HCT116 (cell line): ENCODE measurements at regions not wholly inside any gene's neighbourhood (a gene's known extent, or its start where the extent isn't known, plus 50 kb on each side); places are given as distances from the start of the nearest gene placed in this dataset.

Source experiments
- ATAC-seq: fragments of 200-7000 bp; cut with Tn5 transposase; 2 replicates; pipeline ENCODE4 v1.9.1; 2020; ENCODE audit warnings: mild to moderate bottlenecking, moderate library complexity
- BruUV-seq: library from RNA; stranded (reverse); fragments of 400-500 nt; replicated peaks from 2 replicates; lab custom pipeline; 2021; lab: Mats Ljungman, UMichigan
- CTCF ChIA-PET: fragments of 300-600 bp; sonication (Branson Sonifier 250); formaldehyde crosslinking; loops from one replicate; lab custom pipeline; 2021; ENCODE audit warnings: antibody characterized with exemption; lab: Charles Lee
- POLR2A ChIA-PET: fragments of 300-600, 350-600 bp; sonication (Branson Sonifier 250); formaldehyde crosslinking; loops from one replicate; lab custom pipeline; 2021; ENCODE audit warnings: antibody characterized with exemption; lab: Charles Lee
- RAD21 ChIA-PET, 2 experiments: fragments of 300-600 bp; sonication (Branson Sonifier 250); formaldehyde crosslinking; loops; one replicate each; lab custom pipeline; 2023; ENCODE audit warnings: low total read pairs in 2 of 2; ENCODE audit not compliant: uncharacterized antibody in 2 of 2, unreplicated experiment in 2 of 2, low non-redundant PET in 1 of 2; lab: Charles Lee
- DNase-seq: peaks from one replicate; pipeline ENCODE4 v3.0.0-alpha.2; 2010; ENCODE audit warnings: low read depth, low spot score
- H2AFZ ChIP-seq: fragments of 200-600 bp; shearing (Covaris generic), sonication (generic); 2 replicates; pipeline ENCODE4 v1.6.1; 2017; ENCODE audit warnings: low read depth, mixed run types, mixed read lengths, antibody characterized with exemption, low read length; ENCODE audit not compliant: poor library complexity, severe bottlenecking
- H3K27ac ChIP-seq: 2 replicates; pipeline ENCODE4 v1.5.1; 2012; ENCODE audit warnings: low read depth, low read length
- H3K27me3 ChIP-seq: fragments of 200-600 bp; sonication (generic); 2 replicates; pipeline ENCODE4 v1.6.1; 2016; ENCODE audit warnings: mixed run types, low read length, mixed read lengths; ENCODE audit not compliant: insufficient read depth
- H3K36me3 ChIP-seq, 2 experiments: fragments of 200-500 bp in 1 of 2; fragments of 200-600 bp in 1 of 2; sonication (Bioruptor generic) in 1 of 2; sonication (generic) in 1 of 2; 2 replicates each; pipeline versions ENCODE4 v1.5.1 to v1.6.1; 2014 to 2016; ENCODE audit warnings: low read length in 2 of 2, inconsistent platforms in 1 of 2, mixed read lengths in 1 of 2, mixed run types in 1 of 2; ENCODE audit not compliant: insufficient read depth in 2 of 2, control insufficient read depth in 1 of 2
- H3K4me1 ChIP-seq, 2 experiments: fragments of 200-600 bp in 1 of 2; sonication (generic) in 1 of 2; 2 replicates each; pipeline versions ENCODE4 v1.5.1 to v1.6.1; 2012 to 2017; ENCODE audit warnings: low read length in 2 of 2, inconsistent platforms in 1 of 2, mild to moderate bottlenecking in 1 of 2, mixed read lengths in 1 of 2, mixed run types in 1 of 2, moderate library complexity in 1 of 2; ENCODE audit not compliant: insufficient read depth in 2 of 2, control insufficient read depth in 1 of 2
- H3K4me2 ChIP-seq: fragments of 200-600 bp; sonication (generic); 2 replicates; pipeline ENCODE4 v1.6.1; 2017; ENCODE audit warnings: mixed run types, low read length, mixed read lengths
- H3K4me3 ChIP-seq, 2 experiments: fragments of 200-600 bp in 1 of 2; sonication (generic) in 1 of 2; replicated peaks in 1 of 2; 2 replicates each; pipeline ENCODE4 v1.5.1; 2011 to 2016; ENCODE audit warnings: low read length in 2 of 2, control low read depth in 1 of 2, low read depth in 1 of 2, mild to moderate bottlenecking in 1 of 2, mixed read lengths in 1 of 2, mixed run types in 1 of 2
- H3K79me2 ChIP-seq: fragments of 200-600 bp; sonication (generic); 2 replicates; pipeline ENCODE4 v1.6.1; 2017; ENCODE audit warnings: mild to moderate bottlenecking, mixed run types, low read length, moderate library complexity, mixed read lengths; ENCODE audit not compliant: insufficient read depth
- H3K9ac ChIP-seq: fragments of 200-600 bp; sonication (generic); 2 replicates; pipeline ENCODE4 v1.6.1; 2016; ENCODE audit warnings: low read length, mixed read lengths
- H3K9me2 ChIP-seq: fragments of 200-600 bp; sonication (generic), shearing (Covaris generic); 2 replicates; pipeline ENCODE4 v1.6.1; 2017; ENCODE audit warnings: mixed run types, mild to moderate bottlenecking, moderate library complexity; ENCODE audit not compliant: insufficient read depth
- H3K9me3 ChIP-seq, 2 experiments: fragments of 200-500 bp in 1 of 2; fragments of 200-600 bp in 1 of 2; sonication (Bioruptor generic) in 1 of 2; sonication (generic) in 1 of 2; 2 replicates each; pipeline ENCODE4 v1.6.1; 2014 to 2017; ENCODE audit warnings: low read length in 2 of 2, mixed read lengths in 2 of 2, inconsistent platforms in 1 of 2, low read depth in 1 of 2, mild to moderate bottlenecking in 1 of 2, mixed run types in 1 of 2, moderate library complexity in 1 of 2; ENCODE audit not compliant: control insufficient read depth in 1 of 2, insufficient read depth in 1 of 2
- H4K20me1 ChIP-seq: fragments of 200-600 bp; sonication (generic), shearing (Covaris generic); 2 replicates; pipeline ENCODE4 v1.6.1; 2017; ENCODE audit warnings: mixed run types, mild to moderate bottlenecking, moderate library complexity; ENCODE audit not compliant: insufficient read depth
- CEBPB ChIP-seq: IDR thresholded peaks from 2 replicates; pipeline ENCODE4 v1.6.1; 2012; ENCODE audit warnings: low read depth
- ELF1 ChIP-seq: IDR thresholded peaks from 2 replicates; pipeline ENCODE4 v1.6.1; 2012; ENCODE audit warnings: low read depth, borderline replicate concordance
- EZH2 ChIP-seq: fragments of 200-600 bp; sonication (generic); IDR thresholded peaks from 2 replicates; pipeline ENCODE4 v1.6.1; 2017; ENCODE audit warnings: antibody characterized with exemption, mixed run types
- EZH2phosphoT487 ChIP-seq: fragments of 200-600 bp; IDR thresholded peaks from 2 replicates; pipeline ENCODE4 v1.6.1; 2018; ENCODE audit warnings: antibody characterized with exemption, borderline replicate concordance
- FOSL1 ChIP-seq: IDR thresholded peaks from 2 replicates; pipeline ENCODE4 v1.6.1; 2012; ENCODE audit warnings: low read depth
- JUND ChIP-seq: IDR thresholded peaks from 2 replicates; pipeline ENCODE4 v1.6.1; 2012
- POLR2A ChIP-seq: IDR thresholded peaks from 2 replicates; pipeline ENCODE4 v1.7.0; 2011; ENCODE audit warnings: borderline replicate concordance; ENCODE audit not compliant: insufficient read depth, insufficient read length; ENCODE audit errors: extremely low read depth
- POLR2AphosphoS5 ChIP-seq: IDR thresholded peaks from 2 replicates; pipeline ENCODE4 v1.6.1; 2011; ENCODE audit warnings: mild to moderate bottlenecking, low read depth, low read length, moderate library complexity
- RAD21 ChIP-seq: IDR thresholded peaks from 2 replicates; pipeline ENCODE4 v1.6.1; 2012; ENCODE audit warnings: low read depth, mild to moderate bottlenecking
- SIN3A ChIP-seq: IDR thresholded peaks from 2 replicates; pipeline ENCODE4 v1.6.1; 2012; ENCODE audit warnings: low read depth
- SP1 ChIP-seq: IDR thresholded peaks from 2 replicates; pipeline ENCODE4 v1.6.1; 2012; ENCODE audit warnings: low read depth
- SRF ChIP-seq: IDR thresholded peaks from 2 replicates; pipeline ENCODE4 v1.6.1; 2012; ENCODE audit warnings: low read depth
- TCF7L2 ChIP-seq: IDR thresholded peaks from 2 replicates; pipeline ENCODE4 v1.7.0; 2011; ENCODE audit warnings: borderline replicate concordance, inconsistent platforms; ENCODE audit not compliant: insufficient read depth, insufficient read length; ENCODE audit errors: extremely low read depth
- YY1 ChIP-seq: IDR thresholded peaks from 2 replicates; pipeline ENCODE4 v1.6.1; 2011; ENCODE audit warnings: low read length, low read depth, moderate library complexity, mild to moderate bottlenecking; ENCODE audit not compliant: insufficient replicate concordance; ENCODE audit errors: extremely low read depth
- ZNF274 ChIP-seq: fragments of 200-500 bp; sonication (Bioruptor generic); IDR thresholded peaks from 2 replicates; pipeline ENCODE4 v1.6.1; 2014; ENCODE audit warnings: mild to moderate bottlenecking, low read depth, low read length, inconsistent platforms
- intact Hi-C: fragments of 100-400 bp; cut with micrococcal nuclease; formaldehyde crosslinking; loops from 2 replicates; pipeline ENCODE4 v1.10.0; 2022
- TF ChIP-seq, protein P1 (sequence below): IDR thresholded peaks from 2 replicates; pipeline ENCODE4 v1.6.1; 2012
- TF ChIP-seq, protein P2 (sequence below), 3 experiments: fragments of 200-600 bp in 1 of 3; sonication (generic) in 1 of 3; IDR thresholded peaks in 2 of 3; conservative IDR thresholded peaks in 1 of 3; 2 replicates each; pipeline ENCODE4 v1.5.1; 2012 to 2017; ENCODE audit warnings: low read depth in 2 of 3, low read length in 2 of 3, antibody characterized with exemption in 1 of 3, borderline replicate concordance in 1 of 3, control low read depth in 1 of 3, mild to moderate bottlenecking in 1 of 3, mixed read lengths in 1 of 3, mixed run types in 1 of 3, moderate library complexity in 1 of 3; ENCODE audit not compliant: insufficient read depth in 1 of 3
- TF ChIP-seq, protein P3 (sequence below): IDR thresholded peaks from 2 replicates; pipeline ENCODE4 v1.6.1; 2011; ENCODE audit warnings: mild to moderate bottlenecking, low read length, moderate library complexity; ENCODE audit not compliant: insufficient replicate concordance; ENCODE audit errors: extremely low read depth
- TF ChIP-seq, protein P4 (sequence below): IDR thresholded peaks from 2 replicates; pipeline ENCODE4 v1.6.1; 2012; ENCODE audit warnings: low read depth

DNA sequence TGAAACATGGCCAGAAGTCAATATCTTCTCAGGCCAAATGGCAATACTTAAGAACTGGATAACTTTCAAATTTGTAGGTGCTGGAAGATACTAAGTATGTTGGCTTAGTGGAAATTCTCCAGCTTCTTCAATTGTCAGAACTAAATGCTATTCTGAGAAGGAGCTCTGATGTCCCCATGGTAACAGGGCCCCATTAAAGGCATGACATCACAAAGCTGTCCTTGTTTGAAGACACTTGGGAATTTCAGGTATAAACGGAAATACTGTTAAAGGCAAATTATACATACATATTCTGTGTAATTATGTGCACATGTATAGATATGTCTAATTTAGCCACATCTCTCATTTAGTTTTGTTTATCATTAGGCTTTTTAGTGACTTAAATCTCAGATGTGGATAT is 210.0 kb upstream of the SEL1L start:
- ATAC-seq: no peak
- H3K4me2 ChIP-seq: no peak overlapping the region

More for the DNA sequence above, 210.0 kb upstream of the SEL1L start:
- intact Hi-C loops: no loop called here
- RAD21 ChIA-PET: no interaction called here
- CTCF ChIA-PET: no interaction called here
- Histone ChIP-seq H4K20me1 (no peaks in the 10 kb centered on the region), H3K4me1 (no peaks in the 10 kb centered on the region), H2AFZ (no peak overlapping the region), H3K27me3 (no peaks in the 10 kb centered on the region), H3K9me2 (no peaks in the 10 kb centered on the region), H3K9ac (no peak overlapping the region), H3K36me3 (no peaks in the 10 kb centered on the region), H3K27ac (no peak overlapping the region), H3K9me3 (no peaks in the 10 kb centered on the region; a peak in 1 of 4 replicates), H3K79me2 (no peaks in the 10 kb centered on the region), H3K4me3 (no peak overlapping the region)
- no TSS peak for BruUV-seq
- no peak for DNase-seq
- POLR2A ChIA-PET: no interaction called here
- TF ChIP-seq YY1 (no peak), RAD21 (no peak), POLR2A (no peak), SP1 (no peak), EZH2phosphoT487 (no peak), CEBPB (no peak), TCF7L2 (no peak), SIN3A (no peak), ELF1 (no peak), JUND (no peak), FOSL1 (no peak), SRF (no peak), EZH2 (no peak), POLR2AphosphoS5 (no peak), ZNF274 (no peak)
- TF ChIP-seq, protein P1, sequence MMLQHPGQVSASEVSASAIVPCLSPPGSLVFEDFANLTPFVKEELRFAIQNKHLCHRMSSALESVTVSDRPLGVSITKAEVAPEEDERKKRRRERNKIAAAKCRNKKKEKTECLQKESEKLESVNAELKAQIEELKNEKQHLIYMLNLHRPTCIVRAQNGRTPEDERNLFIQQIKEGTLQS: no peak
- TF ChIP-seq, protein P2, sequence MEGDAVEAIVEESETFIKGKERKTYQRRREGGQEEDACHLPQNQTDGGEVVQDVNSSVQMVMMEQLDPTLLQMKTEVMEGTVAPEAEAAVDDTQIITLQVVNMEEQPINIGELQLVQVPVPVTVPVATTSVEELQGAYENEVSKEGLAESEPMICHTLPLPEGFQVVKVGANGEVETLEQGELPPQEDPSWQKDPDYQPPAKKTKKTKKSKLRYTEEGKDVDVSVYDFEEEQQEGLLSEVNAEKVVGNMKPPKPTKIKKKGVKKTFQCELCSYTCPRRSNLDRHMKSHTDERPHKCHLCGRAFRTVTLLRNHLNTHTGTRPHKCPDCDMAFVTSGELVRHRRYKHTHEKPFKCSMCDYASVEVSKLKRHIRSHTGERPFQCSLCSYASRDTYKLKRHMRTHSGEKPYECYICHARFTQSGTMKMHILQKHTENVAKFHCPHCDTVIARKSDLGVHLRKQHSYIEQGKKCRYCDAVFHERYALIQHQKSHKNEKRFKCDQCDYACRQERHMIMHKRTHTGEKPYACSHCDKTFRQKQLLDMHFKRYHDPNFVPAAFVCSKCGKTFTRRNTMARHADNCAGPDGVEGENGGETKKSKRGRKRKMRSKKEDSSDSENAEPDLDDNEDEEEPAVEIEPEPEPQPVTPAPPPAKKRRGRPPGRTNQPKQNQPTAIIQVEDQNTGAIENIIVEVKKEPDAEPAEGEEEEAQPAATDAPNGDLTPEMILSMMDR (IDR thresholded peaks at IDR 0.05 in 2 of 3, conservative IDR thresholded peaks at IDR 0.05 in 1 of 3; ENCODE audit: borderline replicate concordance in 1 of 3, insufficient read depth in 1 of 3, low read depth in 2 of 3, low read length in 2 of 3): no peak
- TF ChIP-seq, protein P3, sequence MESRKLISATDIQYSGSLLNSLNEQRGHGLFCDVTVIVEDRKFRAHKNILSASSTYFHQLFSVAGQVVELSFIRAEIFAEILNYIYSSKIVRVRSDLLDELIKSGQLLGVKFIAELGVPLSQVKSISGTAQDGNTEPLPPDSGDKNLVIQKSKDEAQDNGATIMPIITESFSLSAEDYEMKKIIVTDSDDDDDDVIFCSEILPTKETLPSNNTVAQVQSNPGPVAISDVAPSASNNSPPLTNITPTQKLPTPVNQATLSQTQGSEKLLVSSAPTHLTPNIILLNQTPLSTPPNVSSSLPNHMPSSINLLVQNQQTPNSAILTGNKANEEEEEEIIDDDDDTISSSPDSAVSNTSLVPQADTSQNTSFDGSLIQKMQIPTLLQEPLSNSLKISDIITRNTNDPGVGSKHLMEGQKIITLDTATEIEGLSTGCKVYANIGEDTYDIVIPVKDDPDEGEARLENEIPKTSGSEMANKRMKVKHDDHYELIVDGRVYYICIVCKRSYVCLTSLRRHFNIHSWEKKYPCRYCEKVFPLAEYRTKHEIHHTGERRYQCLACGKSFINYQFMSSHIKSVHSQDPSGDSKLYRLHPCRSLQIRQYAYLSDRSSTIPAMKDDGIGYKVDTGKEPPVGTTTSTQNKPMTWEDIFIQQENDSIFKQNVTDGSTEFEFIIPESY: no peak
- TF ChIP-seq, protein P4, sequence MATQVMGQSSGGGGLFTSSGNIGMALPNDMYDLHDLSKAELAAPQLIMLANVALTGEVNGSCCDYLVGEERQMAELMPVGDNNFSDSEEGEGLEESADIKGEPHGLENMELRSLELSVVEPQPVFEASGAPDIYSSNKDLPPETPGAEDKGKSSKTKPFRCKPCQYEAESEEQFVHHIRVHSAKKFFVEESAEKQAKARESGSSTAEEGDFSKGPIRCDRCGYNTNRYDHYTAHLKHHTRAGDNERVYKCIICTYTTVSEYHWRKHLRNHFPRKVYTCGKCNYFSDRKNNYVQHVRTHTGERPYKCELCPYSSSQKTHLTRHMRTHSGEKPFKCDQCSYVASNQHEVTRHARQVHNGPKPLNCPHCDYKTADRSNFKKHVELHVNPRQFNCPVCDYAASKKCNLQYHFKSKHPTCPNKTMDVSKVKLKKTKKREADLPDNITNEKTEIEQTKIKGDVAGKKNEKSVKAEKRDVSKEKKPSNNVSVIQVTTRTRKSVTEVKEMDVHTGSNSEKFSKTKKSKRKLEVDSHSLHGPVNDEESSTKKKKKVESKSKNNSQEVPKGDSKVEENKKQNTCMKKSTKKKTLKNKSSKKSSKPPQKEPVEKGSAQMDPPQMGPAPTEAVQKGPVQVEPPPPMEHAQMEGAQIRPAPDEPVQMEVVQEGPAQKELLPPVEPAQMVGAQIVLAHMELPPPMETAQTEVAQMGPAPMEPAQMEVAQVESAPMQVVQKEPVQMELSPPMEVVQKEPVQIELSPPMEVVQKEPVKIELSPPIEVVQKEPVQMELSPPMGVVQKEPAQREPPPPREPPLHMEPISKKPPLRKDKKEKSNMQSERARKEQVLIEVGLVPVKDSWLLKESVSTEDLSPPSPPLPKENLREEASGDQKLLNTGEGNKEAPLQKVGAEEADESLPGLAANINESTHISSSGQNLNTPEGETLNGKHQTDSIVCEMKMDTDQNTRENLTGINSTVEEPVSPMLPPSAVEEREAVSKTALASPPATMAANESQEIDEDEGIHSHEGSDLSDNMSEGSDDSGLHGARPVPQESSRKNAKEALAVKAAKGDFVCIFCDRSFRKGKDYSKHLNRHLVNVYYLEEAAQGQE: no peak
